HG03064 (cell line): ENCODE measurements at regions not wholly inside any gene's neighbourhood (a gene's known extent, or its start where the extent isn't known, plus 50 kb on each side); places are given as distances from the start of the nearest gene placed in this dataset.
"Not testable (repeated sequence)": the region's sequence is repeated elsewhere in the genome, so short reads cannot be mapped to it uniquely, and the experiment has no call there.

Source experiments
- ATAC-seq: cut with Tn5 transposase; IDR thresholded peaks from one replicate; pipeline ENCODE4 v1.9.1; 2021; ENCODE audit warnings: low read depth; ENCODE audit not compliant: unreplicated experiment

- ATAC-seq: no peak
Observed at GRCh38 chr3:59374091-59374817, 324.4 kb upstream of the CFAP20DC start.

DNA sequence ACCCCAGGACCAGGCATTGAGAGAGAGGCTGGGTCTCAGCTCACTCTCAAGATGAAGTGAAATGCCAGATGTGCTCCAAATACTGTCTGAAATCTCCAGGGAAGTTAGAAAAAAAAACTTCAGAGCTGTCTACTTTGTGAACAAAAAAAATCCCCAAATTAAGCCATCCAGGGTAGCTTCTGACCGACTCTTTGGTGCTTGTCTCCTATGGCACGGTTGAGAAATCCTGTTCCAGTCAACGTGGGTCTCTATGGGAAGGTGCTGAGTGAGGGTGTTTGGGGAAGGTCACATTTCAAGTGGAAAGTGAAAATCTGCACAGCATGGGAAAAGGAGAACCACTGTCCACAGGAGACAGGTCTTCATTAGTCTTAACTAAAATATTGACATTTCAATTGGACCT lies 322.5 kb upstream of the CFAP20DC start:
- no peak for ATAC-seq

DNA sequence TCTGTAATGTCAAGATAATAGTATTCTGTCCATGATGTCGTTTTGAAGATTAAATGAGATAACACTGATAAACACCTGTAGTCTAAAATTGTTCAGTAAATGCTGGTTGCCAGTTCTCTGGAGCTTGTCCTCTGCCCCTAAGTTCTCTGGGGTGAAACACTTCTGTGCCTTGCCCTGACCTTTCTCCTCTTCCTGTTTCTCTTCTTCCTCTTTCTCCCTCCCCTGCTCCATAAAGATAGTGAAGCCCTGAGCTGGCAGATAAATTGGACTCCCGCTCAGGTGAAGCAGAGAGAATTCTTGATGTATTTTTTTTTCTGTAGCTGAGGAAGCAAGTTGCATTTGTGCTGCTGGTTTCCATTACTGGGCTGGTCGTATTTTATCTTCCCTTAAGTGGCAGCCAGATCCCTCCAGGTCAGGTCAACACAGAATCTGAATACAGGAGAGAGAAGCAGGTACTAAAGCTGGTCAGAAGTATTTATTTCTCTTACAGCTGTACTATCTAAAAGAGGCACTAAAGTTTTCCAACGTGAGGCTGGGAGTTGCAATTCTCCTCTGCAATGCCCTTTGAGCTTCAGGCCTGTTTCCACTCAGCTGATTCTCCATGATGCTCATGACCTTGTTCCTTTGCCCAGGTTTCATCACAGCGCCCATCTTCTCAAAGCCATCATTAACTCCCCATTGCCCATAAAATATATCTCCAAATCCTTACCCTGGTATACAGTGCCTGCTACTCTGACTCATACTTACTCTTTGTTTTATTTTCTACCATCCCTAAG lies 319.3 kb upstream of the CFAP20DC start:
- no peak for ATAC-seq

- no peak for ATAC-seq
Observed at GRCh38 chr3:59367150-59367549, 317.3 kb upstream of the CFAP20DC start.

DNA sequence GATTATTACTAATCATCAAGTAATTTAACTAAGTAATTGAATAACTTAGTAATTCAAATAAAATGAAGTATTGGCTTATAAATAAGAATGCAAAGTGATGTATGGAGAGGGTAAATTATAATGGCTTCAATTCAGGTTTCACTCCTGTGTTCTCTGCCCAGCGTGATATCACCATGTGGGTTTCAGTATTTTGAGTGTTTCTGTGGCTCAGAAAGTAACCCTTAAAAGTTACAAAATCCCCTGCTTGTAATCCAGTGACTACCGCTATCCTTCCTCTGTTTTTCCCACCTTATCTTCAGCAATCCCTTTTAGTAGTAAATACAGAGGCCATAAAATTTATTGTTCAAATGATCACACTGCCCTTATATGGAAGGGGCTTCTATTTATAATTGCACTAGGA lies 316.4 kb upstream of the CFAP20DC start:
- no peak for ATAC-seq

DNA sequence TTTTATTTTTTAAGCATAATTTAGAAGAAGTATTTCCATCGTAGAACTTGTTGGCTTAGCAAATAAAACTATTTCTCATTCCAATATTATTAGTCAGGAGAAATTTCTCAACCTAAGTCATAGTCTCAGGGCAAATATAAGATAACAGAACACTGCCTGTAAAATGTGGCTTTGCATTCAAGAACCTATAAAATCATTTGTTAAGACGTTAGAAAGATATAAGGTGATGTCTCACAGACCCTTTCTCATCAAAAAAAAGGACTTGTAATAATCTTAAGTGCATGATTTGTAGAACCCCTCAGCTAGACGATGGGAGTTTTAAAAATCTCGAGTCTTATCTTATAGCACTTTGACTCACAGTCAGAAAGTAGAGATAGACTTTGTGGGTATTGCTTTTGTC lies 314.7 kb upstream of the CFAP20DC start:
- ATAC-seq: no peak

- not testable (repeated sequence) for ATAC-seq
Observed at GRCh38 chr3:59360312-59360711, 310.5 kb upstream of the CFAP20DC start.

DNA sequence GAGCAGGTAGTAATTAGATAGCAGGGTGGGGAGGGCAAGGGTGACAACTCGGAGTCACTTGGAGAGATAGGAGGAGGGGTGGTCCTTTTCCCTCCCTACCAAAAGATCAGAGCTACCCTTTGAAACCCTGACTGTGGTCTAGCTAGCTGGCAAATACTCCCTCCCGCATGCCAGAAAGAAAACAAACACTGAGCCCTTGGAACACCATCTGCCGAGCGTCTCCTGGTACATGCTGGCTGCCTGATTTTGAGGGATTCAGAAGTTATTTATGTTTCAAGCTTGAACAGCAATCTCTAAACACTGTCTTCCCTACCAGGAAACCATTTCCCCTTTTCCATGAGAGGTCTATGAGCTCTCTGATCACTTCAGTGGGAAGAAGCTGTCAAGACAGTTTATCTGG lies 291.6 kb upstream of the CFAP20DC start:
- ATAC-seq: no peak

DNA sequence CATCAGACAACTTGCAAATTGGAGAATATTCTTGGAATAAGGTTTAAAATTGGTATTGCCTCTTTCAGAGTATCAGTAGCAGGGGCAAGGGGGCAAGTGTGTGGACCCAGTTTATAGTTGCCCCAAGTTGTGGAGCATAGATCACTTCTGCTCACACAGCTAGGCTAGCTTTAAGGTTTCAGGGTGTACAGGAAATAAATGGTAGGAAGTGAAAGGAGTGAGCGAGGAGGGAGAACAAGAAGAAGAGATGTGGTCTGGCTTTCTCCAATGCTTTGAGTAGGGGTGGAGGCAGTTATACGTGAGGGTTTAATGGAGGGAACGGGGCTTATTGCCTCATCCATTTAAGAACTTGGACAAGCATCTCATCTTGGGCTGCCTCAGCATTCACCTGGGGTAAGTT lies 290.0 kb upstream of the CFAP20DC start:
- ATAC-seq: no peak

- no peak for ATAC-seq
Observed at GRCh38 chr3:59338934-59339333, 289.1 kb upstream of the CFAP20DC start.

GRCh38 chr3:59335338-59335737 lies 285.5 kb upstream of the CFAP20DC start:
- ATAC-seq: no peak

GRCh38 chr3:59334585-59334984 lies 284.8 kb upstream of the CFAP20DC start:
- ATAC-seq: no peak

GRCh38 chr3:59327376-59327808 lies 277.6 kb upstream of the CFAP20DC start:
- ATAC-seq: no peak

- no peak for ATAC-seq
Observed at GRCh38 chr3:59326246-59327024, 276.6 kb upstream of the CFAP20DC start.

DNA sequence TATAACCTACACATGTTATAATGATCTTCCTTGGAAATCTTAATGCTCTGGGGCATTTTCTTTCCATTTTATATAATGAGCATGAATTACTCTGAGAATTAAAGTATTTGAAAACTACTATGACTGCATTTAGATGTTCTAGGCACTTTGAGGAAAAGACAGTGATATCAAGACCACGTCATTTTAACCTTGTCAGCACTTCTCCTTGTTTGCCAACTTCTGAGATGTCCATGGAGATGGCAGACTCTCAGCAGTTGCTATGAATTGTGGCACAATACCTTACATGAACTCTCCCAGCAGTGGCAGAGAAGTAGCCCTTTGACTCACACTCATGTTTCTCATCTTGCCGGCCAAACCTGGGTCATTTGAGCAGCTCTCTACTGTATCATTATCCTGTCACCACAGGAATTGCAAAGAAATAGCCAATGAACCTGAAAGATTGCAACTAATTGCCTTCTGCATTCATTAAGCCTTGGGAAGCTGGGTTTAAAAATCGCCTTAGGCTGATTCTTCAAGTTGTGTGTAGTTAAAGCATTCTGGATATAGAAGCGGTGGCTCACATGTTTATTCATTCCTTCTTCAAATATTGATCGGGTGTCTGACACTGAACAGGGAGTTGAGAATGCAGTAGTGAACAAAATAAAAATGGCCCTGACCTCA lies 272.2 kb upstream of the CFAP20DC start:
- no peak for ATAC-seq

DNA sequence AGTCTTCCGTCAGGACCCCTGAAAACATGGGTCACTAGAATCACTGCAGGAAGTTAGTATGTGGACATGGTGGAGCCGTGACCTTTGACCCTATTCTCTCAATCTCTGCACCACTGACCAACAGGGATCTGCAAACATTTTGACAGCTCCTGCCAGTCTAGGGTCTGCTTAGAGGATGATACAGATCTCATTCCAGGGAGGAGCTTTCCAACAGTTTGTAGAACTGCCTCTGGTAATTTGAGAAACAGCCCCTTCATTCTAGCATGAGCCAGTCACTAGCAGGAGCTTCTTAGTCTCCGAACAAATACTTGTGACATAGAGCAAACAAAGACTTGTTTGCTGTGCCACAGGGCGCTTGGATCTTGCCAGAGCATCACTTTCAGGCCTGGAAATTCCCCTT lies 270.3 kb upstream of the CFAP20DC start:
- ATAC-seq: no peak

- no peak for ATAC-seq
Observed at GRCh38 chr3:59319442-59319841, 269.6 kb upstream of the CFAP20DC start.

- no peak for ATAC-seq
Observed at GRCh38 chr3:59318881-59319280, 269.1 kb upstream of the CFAP20DC start.

GRCh38 chr3:59317386-59317785 lies 267.6 kb upstream of the CFAP20DC start:
- ATAC-seq: no peak

DNA sequence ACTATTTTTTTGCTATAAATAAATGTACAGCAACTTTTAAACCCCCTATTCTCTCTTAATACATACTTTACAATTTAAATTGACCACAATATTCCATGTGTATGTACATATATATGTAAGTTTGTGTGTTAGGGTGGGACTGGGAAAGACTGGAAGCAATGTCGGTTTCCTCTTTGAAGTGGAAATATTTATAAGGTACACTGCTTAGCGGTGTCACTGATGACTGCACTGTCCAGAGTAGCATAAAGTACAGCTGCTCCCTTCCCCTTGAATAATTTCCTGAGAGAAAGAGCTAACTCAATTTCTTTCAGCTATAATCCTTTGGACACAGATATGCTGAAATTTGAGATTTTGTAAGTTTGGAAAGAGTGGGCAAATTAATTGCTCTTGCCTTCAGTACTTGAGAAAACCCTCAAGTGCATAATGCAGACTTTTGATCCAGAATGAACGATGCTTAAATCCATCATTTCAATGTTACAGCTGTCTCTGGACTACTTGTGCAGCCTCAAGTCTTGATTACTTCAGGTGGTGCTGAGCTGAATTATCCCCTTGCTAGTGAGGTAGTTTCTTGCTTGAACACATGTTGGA lies 267.0 kb upstream of the CFAP20DC start:
- ATAC-seq: no peak
